ENCODE measurements at regions not wholly inside any gene's neighbourhood (a gene's known extent, or its start where the extent isn't known, plus 50 kb on each side); places are given as distances from the start of the nearest gene placed in this dataset.

DNA sequence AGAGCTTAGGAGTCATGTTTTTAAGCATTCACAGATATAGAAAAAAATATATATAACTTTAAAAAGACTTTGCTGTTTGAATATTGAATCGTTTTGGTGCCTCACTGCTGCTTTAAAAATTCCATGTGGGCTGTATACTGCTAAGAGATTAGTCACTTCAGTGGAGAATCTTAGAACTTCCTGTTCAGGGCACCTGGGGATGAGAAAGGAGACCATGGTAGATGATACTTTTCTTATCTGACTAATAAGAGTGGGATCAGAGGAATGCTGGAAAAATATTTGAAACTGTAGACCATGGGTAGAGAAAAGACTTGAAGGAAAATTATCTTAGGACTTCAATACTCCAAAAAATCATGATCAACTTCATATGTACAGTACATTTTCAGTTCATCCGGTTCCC is 442.2 kb upstream of the SETBP1 start:
- intact Hi-C loops (cut with DNase I; ENCODE audit: low total_unique reads), result no loop called here
- no peak overlapping the region for H3K27ac ChIP-seq
- TF ChIP-seq EP300 (IDR thresholded peaks at IDR 0.05; ENCODE audit: low read depth), result no peak
- TF ChIP-seq CTCF (IDR thresholded peaks at IDR 0.05), result no peak
- no peak for TF ChIP-seq POLR2A (IDR thresholded peaks at IDR 0.05)
- no peak for TF ChIP-seq POLR2AphosphoS5 (IDR thresholded peaks at IDR 0.05)
- WGBS, 2 donors (ENCODE audit: low coverage in 1 of 2), result 43 to 60% methylated on average over 2 of the region's 2 CpGs
- H3K4me3 ChIP-seq, result no peak overlapping the region
- H3K9me3 ChIP-seq, result no peaks in the 10 kb centered on the region
- H3K36me3 ChIP-seq, result no peaks in the 10 kb centered on the region
- in situ Hi-C loops (cut with MboI; ENCODE audit: low pct_ligation_motif_present in 1 of 4, low pct_unique_long_range_greater_than_20kb in 1 of 4, low sequenced_read_pairs in 3 of 4), result no loop called here
- H3K27me3 ChIP-seq, result no peaks in the 10 kb centered on the region
- DNase-seq, result no peak
- H3K4me1 ChIP-seq, result peaks cover 0 to 3% (median 0%) of the 10 kb centered on the region in 4 donors

DNA sequence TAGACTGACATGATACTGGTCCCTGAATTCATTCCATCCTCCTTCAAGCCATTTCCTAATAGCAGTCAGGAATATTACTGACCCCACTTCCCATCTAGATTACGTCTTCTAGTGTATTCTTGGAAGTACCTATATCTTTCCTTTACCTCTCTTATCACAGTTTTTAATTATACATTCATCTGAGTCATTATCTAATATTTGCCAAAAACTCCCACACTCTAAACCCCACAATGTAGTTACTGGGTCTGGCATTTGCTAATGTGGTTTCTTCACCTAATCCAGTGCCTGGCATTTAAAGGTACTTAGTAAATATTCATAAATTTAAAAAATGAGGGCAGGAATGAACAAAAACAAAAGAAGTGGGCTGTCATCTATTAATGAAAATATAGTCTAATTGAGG is 441.8 kb upstream of the SETBP1 start:
- intact Hi-C loops (cut with DNase I; ENCODE audit: low total_unique reads), result no loop called here
- H3K27ac ChIP-seq, result no peak overlapping the region
- in situ Hi-C loops (cut with MboI; ENCODE audit: low pct_ligation_motif_present in 1 of 4, low pct_unique_long_range_greater_than_20kb in 1 of 4, low sequenced_read_pairs in 3 of 4), result no loop called here

DNA sequence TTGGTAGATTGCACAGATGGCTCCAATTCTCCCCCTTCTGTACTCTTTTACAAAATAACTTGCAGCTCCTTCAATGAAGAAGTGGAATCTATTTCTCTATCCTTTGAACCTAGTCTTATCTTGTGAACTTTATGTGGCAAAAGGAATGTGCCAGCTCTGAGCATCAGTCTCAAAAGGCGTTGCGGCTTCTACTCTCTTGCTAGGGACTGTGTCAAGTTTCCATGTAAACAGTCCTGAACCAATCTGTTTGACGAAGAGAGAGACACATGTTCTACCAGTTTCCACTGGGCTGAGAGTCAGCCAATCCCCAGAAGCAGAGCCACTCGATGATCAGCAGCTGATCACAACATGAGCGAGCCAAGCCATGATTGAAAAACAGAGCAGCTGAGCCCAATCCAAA is 439.7 kb upstream of the SETBP1 start:
- Histone ChIP-seq H3K9me3 (no peaks in the 10 kb centered on the region), H3K4me3 (no peak overlapping the region), H3K36me3 (no peaks in the 10 kb centered on the region), H3K27ac (no peak overlapping the region), H3K4me1 (no peaks in the 10 kb centered on the region), H3K27me3 (no peaks in the 10 kb centered on the region)
- intact Hi-C loops (cut with DNase I; ENCODE audit: low total_unique reads) (no loop called here), in situ Hi-C loops (cut with MboI; ENCODE audit: low pct_ligation_motif_present in 1 of 4, low pct_unique_long_range_greater_than_20kb in 1 of 4, low sequenced_read_pairs in 3 of 4) (no loop called here)
- TF ChIP-seq CTCF (IDR thresholded peaks at IDR 0.05), result no peak
- no peak for TF ChIP-seq EP300 (IDR thresholded peaks at IDR 0.05; ENCODE audit: low read depth)
- no peak for TF ChIP-seq POLR2A (IDR thresholded peaks at IDR 0.05)
- no peak for TF ChIP-seq POLR2AphosphoS5 (IDR thresholded peaks at IDR 0.05)
- WGBS, 2 donors (ENCODE audit: low coverage in 1 of 2), result 79 to 100% methylated on average over 3 to 5 of the region's 5 CpGs
- no peak for DNase-seq

More for the DNA sequence above, 441.8 kb upstream of the SETBP1 start:
- H3K4me3 ChIP-seq, result no peak overlapping the region
- H3K9me3 ChIP-seq, result no peaks in the 10 kb centered on the region
- DNase-seq, result no peak
- no peaks in the 10 kb centered on the region for H3K27me3 ChIP-seq
- no peak for TF ChIP-seq POLR2A (IDR thresholded peaks at IDR 0.05)
- TF ChIP-seq POLR2AphosphoS5 (IDR thresholded peaks at IDR 0.05), result no peak
- TF ChIP-seq CTCF (IDR thresholded peaks at IDR 0.05), result no peak
- TF ChIP-seq EP300 (IDR thresholded peaks at IDR 0.05; ENCODE audit: low read depth), result no peak
- H3K36me3 ChIP-seq, result no peaks in the 10 kb centered on the region
- no peaks in the 10 kb centered on the region for H3K4me1 ChIP-seq
- 77% methylated on average over 1 of the region's 1 CpG; no CpG with 5 or more reads in 1 of the 2 donors for WGBS, 2 donors (ENCODE audit: low coverage in 1 of 2)

DNA sequence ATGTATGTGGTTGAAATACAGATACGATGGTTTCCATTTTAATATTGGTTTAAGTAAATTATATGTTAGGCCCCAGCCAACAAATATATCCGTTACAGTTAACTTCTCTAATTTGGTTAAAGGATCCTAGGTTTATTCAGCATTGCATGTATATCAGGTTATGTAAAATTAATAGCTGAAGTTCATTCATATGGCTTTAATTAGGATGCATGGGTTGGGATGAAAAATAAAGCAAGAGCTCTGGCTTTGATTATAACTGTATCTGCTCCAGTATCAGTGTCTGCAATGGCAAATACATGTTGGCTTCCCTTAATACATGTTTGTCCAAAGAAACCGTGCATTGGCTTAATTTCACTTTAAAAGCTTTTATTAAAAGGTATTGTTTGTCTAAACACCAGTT is 435.7 kb upstream of the SETBP1 start:
- intact Hi-C loops (cut with DNase I; ENCODE audit: low total_unique reads) (no loop called here), in situ Hi-C loops (cut with MboI; ENCODE audit: low pct_ligation_motif_present in 1 of 4, low pct_unique_long_range_greater_than_20kb in 1 of 4, low sequenced_read_pairs in 3 of 4) (no loop called here)
- WGBS, 2 donors (ENCODE audit: low coverage in 1 of 2), result 68 to 69% methylated on average over 3 of the region's 3 CpGs
- H3K4me3 ChIP-seq, result no peak overlapping the region
- no peaks in the 10 kb centered on the region for H3K27me3 ChIP-seq
- H3K9me3 ChIP-seq, result no peaks in the 10 kb centered on the region
- H3K36me3 ChIP-seq, result no peaks in the 10 kb centered on the region
- no peak for DNase-seq
- H3K27ac ChIP-seq, result no peak overlapping the region
- no peaks in the 10 kb centered on the region for H3K4me1 ChIP-seq
- no peak for TF ChIP-seq POLR2A (IDR thresholded peaks at IDR 0.05)
- TF ChIP-seq CTCF (IDR thresholded peaks at IDR 0.05), result no peak
- TF ChIP-seq POLR2AphosphoS5 (IDR thresholded peaks at IDR 0.05), result no peak
- TF ChIP-seq EP300 (IDR thresholded peaks at IDR 0.05; ENCODE audit: low read depth), result no peak

Measured in transverse colon (tissue), 4 donors.